ENCODE measurements at regions not wholly inside any gene's neighbourhood (a gene's known extent, or its start where the extent isn't known, plus 50 kb on each side); places are given as distances from the start of the nearest gene placed in this dataset.
"Not testable (repeated sequence)": the region's sequence is repeated elsewhere in the genome, so short reads cannot be mapped to it uniquely, and the experiment has no call there.

DNA sequence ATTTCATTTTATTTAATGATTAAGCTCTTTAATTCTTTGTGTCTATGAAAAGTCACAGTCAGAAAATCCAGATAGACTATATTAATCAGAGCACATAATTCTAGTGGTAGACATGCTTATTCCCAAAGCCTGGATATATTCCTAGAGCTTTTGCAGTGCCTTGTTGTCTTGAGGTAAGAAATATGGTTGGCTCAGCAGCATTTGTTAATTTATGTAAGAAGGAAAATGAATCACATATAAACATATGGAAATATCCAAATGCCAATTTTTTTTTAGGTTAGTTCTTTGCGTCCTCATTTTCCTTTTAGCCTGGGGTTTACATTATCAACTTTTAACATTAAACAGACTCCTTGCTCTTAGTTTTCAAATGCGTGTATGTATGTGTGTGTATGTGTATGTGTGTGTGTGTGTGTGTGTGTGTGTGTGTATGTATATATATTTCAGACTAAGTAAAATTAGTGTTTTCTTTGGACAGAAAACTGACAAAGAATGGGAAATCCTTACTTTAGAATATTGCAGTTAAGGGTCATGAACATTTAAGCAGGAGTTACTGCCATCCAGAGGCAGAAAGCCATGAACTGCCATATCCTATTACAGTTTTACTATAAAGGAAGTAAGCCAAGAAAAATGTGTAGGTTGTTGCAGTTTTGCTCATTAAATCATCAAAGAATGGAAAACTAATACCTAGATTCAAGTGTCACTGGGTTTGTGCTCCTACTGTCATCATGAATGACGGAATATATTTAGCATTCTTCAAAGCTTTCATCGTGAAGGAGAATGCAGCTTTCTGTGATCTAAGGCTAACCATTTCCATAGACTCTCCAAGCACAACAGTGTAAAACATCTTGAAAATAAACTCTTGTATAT is 477.1 kb upstream of the NR5A2 start:
- no peak for FAIRE-seq

- peak; percentile 85 for FAIRE-seq
These were observed 475.4 kb upstream of the NR5A2 start for GRCh38 chr1:199551967-199552565.

GRCh38 chr1:199553104-199553503 is 474.4 kb upstream of the NR5A2 start:
- FAIRE-seq = no peak

DNA sequence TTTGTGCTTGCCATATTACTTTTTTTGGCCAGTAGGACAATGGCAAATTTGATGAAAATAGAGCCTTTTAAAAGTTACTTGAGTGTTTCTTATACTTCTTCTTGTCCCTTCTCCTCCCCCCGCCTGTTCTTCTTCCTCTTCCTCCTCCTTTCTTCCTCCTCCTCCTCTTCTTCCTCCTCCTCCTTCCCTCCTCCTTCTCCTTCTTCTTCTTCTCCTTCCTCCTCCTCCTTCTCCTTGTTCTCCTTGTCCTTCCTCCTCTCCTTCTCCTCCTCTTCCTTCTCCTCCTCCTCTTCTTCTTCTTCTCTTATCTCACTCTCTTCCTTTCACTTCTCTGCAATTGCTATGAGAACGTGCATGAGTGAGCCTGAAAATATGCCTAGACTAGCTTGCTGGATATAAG is 466.2 kb upstream of the NR5A2 start:
- no peak for FAIRE-seq

- no peak for FAIRE-seq
These were observed 454.5 kb upstream of the NR5A2 start for GRCh38 chr1:199573047-199573446.

GRCh38 chr1:199574950-199575349 is 452.6 kb upstream of the NR5A2 start:
- FAIRE-seq = no peak

DNA sequence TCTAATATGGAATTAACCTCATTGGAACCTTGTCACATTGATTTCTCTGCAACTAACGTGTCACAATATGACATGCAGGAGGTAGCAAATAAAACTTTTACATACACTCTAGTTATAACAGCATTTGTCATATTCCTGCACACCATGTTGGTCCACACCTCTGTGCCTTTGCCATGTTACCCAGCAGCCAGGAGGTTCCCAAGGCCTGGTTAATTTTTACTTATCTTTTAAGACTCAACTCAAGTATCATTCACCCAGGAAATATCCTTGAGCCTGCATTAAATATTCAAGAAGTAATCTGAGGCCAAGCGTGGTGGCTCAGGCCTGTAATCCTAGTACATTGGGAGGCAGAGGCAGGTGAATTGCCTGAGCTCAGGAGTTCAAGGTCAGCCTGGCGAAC is 447.2 kb upstream of the NR5A2 start:
- FAIRE-seq = no peak

DNA sequence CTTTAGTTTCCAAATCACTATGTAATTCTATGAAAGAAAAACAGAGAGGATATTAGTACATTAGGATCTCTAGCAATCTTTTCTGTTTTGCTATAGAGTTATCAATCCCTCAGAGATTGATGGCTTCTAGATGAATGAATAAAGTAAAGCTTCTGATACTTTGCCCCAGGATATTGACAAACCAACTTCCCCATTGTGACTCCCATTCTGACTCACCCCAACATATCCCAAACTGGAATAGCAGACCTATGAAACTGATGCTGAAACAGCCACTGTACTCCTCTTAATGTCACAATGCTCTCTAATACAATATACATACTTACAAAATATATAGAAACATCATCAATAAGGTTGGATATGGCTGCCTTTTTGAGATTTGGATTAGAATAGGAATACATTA is 442.1 kb upstream of the NR5A2 start:
- FAIRE-seq = no peak

DNA sequence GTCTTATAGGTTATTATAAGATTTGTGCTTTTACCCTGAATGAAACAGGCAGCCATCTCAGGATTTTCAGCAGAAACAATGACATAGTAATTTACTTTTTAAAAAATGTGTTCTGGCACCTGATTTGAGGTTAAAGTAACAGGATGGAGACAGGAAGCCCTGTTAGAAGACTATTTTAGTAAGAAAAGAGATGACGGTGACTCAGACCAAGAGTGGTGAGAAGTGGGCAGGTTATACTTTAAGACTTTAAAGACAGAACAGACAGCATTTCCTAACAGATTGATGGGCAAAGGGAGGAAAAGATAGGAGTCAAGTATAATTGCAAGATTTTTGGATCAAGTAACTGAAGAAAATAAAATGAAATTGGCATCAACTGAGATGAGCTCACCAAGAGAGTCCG is 436.8 kb upstream of the NR5A2 start:
- no peak for FAIRE-seq

- no peak for FAIRE-seq
These were observed 436.0 kb upstream of the NR5A2 start for GRCh38 chr1:199591468-199591867.

DNA sequence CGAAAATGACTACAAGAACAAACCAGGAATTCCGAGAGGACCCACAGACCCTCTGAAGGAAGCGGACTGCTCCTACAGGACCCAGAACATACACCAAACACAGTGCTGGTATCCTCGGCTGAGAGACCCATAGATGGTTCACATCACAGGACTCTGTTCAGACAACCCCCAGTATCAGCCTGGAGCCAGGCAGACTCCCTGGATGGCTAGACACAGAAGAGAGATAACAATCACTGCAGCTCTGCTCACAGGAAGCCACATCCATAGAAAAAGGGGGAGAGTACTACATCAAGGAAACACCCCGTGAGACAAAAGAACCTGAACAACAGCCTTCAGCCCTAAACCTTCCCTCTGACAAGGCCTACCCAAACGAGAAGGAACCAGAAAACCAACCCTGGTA is 434.0 kb upstream of the NR5A2 start:
- no peak for FAIRE-seq

- not testable (repeated sequence) for FAIRE-seq
These were observed 431.1 kb upstream of the NR5A2 start for GRCh38 chr1:199596448-199596847.

GRCh38 chr1:199597152-199597551 is 430.4 kb upstream of the NR5A2 start:
- no peak for FAIRE-seq

- no peak for FAIRE-seq
These were observed 419.1 kb upstream of the NR5A2 start for GRCh38 chr1:199608414-199608813.

- FAIRE-seq = no peak
These were observed 414.3 kb upstream of the NR5A2 start for GRCh38 chr1:199612976-199613774.

- no peak for FAIRE-seq
These were observed 410.6 kb upstream of the NR5A2 start for GRCh38 chr1:199616947-199617346.

- no peak for FAIRE-seq
These were observed 408.3 kb upstream of the NR5A2 start for GRCh38 chr1:199619223-199619622.

- FAIRE-seq = not testable (repeated sequence)
These were observed 401.3 kb upstream of the NR5A2 start for GRCh38 chr1:199626228-199626627.

GRCh38 chr1:199629624-199630023 is 397.9 kb upstream of the NR5A2 start:
- no peak for FAIRE-seq

DNA sequence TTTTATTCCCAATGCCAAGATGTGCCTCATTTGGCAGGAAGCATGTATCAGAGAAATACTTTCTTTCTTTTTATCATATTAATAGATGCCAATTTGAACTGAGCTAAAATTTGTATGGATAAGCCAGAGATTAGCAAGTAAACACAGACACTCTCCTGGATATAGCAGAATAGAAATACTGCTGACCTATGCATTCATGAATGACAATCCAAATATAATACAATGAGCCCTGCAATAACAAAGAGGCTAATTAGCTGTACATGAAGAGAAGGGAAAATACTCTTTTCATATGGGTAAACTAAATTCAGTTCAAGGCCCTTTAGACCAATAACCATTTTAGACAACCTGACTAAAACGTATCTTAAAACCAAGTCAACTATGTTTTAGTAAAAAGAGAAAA is 388.1 kb upstream of the NR5A2 start:
- no peak for FAIRE-seq

DNA sequence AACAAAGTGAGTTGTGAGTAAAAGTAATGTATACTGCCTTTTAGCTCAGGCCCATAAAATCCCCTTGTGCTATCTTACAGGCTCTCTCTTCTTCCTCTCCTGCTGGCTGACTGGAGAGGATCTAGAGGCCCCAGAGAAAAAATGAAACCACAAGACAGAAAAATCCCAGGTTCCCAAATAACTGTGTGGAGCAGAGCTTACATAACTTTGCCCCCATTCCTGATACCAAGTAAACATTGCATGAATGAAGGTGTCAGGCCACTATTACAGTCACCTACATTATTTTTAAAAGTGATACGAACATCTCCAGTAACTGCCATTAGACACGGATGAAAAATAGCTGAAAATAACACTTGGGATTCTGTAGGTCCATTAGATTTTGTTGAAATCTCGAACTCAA is 386.0 kb upstream of the NR5A2 start:
- FAIRE-seq = no peak

DNA sequence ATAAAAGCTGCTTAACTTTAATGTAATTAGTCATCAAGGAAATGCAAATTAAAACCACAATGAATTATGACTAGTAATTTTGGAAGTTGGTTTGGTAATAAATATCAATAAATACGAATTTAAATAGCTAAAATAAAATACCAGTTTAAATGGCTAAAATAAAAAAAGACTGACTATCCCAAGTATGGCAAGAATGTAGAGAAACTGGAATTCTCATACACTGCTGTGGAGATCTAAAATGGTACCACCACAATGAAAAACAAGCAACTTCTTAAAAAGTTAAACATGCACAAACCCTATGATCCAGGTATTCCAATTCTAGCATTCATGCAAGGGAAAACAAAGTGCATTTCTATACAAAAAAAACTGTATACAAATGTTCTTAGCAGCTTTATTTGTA is 382.6 kb upstream of the NR5A2 start:
- FAIRE-seq = no peak

DNA sequence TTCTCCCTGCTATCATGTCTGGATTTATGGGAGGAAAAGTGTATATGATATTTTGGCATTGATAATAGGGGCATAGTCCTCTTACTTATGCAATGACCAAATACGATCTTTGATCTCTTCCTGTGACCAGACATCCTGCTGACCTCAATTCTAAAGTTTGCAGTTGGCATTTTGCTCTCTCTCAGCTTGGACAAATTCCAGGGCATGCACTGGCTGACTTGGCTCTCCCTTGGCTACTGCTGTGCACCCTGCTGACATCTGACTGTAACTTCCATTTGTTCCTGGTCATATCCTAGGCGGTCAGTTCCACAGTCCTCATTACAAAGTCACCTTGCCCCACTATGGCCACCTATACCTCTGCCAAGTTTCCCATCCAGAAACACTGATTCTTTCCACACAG is 380.7 kb upstream of the NR5A2 start:
- no peak for FAIRE-seq

- no peak for FAIRE-seq
These were observed 370.1 kb upstream of the NR5A2 start for GRCh38 chr1:199657449-199657848.
